Pancreas (tissue), 10 donors: ENCODE measurements at regions not wholly inside any gene's neighbourhood (a gene's known extent, or its start where the extent isn't known, plus 50 kb on each side); places are given as distances from the start of the nearest gene placed in this dataset.
"Not testable (repeated sequence)": the region's sequence is repeated elsewhere in the genome, so short reads cannot be mapped to it uniquely, and the experiment has no call there.

Source experiments
- ATAC-seq, 4 donors: fragments of 200-7000 bp; cut with Tn5 transposase; one replicate each; pipeline versions ENCODE4 v1.8.0 to v1.9.1; 2020; ENCODE audit warnings: mild to moderate bottlenecking in 4 of 4, moderate library complexity in 4 of 4
- DNase-seq, 6 donors: peaks; one replicate each; pipeline ENCODE4 v3.0.0-alpha.2; 2020
- FAIRE-seq: peaks from 2 replicates; lab custom pipeline; 2012; peaks lifted over from hg19 to GRCh38; lab: Jason Lieb, UNC
- H3K27ac ChIP-seq, 4 donors: fragments of 200-600 bp; sonication (generic); 1 replicate in 3 of 4; 2 replicates in 1 of 4; pipeline versions ENCODE4 v1.5.0 to v1.8.0; 2020
- H3K27me3 ChIP-seq, 4 donors: fragments of 200-600 bp; one replicate each; pipeline ENCODE4 v1.8.0; 2021
- H3K36me3 ChIP-seq, 3 donors: fragments of 200-600 bp; sonication (generic) in 1 of 3; one replicate each; pipeline versions ENCODE4 v1.5.0 to v1.8.0; 2020 to 2021
- H3K4me1 ChIP-seq, 3 donors: fragments of 200-600 bp; one replicate each; pipeline ENCODE4 v1.8.0; 2021
- H3K4me3 ChIP-seq, 4 donors: fragments of 200-600 bp; sonication (generic) in 2 of 4; one replicate each; pipeline versions ENCODE4 v1.5.0 to v1.8.0; 2020 to 2021
- H3K9me3 ChIP-seq, 4 donors: fragments of 200-600 bp; one replicate each; pipeline ENCODE4 v1.8.0; 2021
- WGBS, 2 donors: extraction: QIAGEN DNeasy Blood & Tissue Kit; methylation state at CpG; one replicate each; pipeline ENCODE4 v1.1.7; 2013; 5-methylcytosine and 5-hydroxymethylcytosine counted together
- intact Hi-C, 3 donors: fragments of 100-400 bp; cut with DNase I; formaldehyde crosslinking; loops; one replicate each; pipeline versions ENCODE4 v1.11.1 to v1.14.2; 2022
- TF ChIP-seq, protein P1 (sequence below), 4 donors: fragments of 200-600 bp; sonication (generic) in 3 of 4; IDR thresholded peaks; one replicate each; pipeline versions ENCODE4 v1.5.0 to v1.8.0; 2021; ENCODE audit warnings: antibody characterized with exemption in 4 of 4
- donor health status: healthy with polysubstance abuse.
- donor health status: DM: no; HTN: no; CAD: no; lungs with moderate emphysema.
- donor health status: DM: no; HTN: no; CAD: no.
- donor health status: control.
- donor health status: control.
- donor health status: Bipolar disorder and iron deficiency.
- donor health status: DM: yes; HTN: yes; CAD: no.
- donor health status: DM: no; HTN: no; CAD: no.
- donor health status: DM: no; HTN: no; CAD: no.
- donor health status: DM: yes; HTN: yes; CAD: no.

DNA sequence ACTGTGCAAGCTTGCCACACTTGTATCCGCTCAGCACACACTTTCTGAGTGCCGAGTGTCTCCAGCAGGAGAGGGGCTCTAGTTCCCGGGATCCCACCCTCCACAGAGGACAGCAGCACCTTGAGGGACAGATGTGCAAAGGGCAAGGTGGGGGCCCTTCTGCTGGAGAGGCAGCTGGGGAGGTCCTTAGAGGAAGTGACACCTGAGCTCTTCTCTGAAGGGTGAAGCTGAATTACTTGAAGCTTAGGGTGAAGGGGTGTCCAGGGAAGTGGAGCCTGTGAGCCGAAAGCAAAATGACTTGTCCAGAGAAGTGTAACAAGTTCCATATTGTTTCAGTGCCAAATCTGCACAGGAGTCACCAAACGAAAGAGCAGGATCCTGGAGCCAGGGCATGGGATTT, 136.3 kb upstream of the DUSP22 start:
- DNase-seq (no peak), FAIRE-seq (no peak), ATAC-seq (no peak)
- no peaks in the 10 kb centered on the region for H3K4me1 ChIP-seq
- 61 to 68% methylated on average over 5 of the region's 5 CpGs for WGBS, 2 donors
- H3K4me3 ChIP-seq = no peak overlapping the region
- H3K27ac ChIP-seq = no peak overlapping the region
- TF ChIP-seq, protein P1, sequence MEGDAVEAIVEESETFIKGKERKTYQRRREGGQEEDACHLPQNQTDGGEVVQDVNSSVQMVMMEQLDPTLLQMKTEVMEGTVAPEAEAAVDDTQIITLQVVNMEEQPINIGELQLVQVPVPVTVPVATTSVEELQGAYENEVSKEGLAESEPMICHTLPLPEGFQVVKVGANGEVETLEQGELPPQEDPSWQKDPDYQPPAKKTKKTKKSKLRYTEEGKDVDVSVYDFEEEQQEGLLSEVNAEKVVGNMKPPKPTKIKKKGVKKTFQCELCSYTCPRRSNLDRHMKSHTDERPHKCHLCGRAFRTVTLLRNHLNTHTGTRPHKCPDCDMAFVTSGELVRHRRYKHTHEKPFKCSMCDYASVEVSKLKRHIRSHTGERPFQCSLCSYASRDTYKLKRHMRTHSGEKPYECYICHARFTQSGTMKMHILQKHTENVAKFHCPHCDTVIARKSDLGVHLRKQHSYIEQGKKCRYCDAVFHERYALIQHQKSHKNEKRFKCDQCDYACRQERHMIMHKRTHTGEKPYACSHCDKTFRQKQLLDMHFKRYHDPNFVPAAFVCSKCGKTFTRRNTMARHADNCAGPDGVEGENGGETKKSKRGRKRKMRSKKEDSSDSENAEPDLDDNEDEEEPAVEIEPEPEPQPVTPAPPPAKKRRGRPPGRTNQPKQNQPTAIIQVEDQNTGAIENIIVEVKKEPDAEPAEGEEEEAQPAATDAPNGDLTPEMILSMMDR (IDR thresholded peaks at IDR 0.05) = no peak
- no peaks in the 10 kb centered on the region for H3K36me3 ChIP-seq
- intact Hi-C loops = no loop called here
- no peaks in the 10 kb centered on the region for H3K27me3 ChIP-seq
- H3K9me3 ChIP-seq = no peaks in the 10 kb centered on the region

DNA sequence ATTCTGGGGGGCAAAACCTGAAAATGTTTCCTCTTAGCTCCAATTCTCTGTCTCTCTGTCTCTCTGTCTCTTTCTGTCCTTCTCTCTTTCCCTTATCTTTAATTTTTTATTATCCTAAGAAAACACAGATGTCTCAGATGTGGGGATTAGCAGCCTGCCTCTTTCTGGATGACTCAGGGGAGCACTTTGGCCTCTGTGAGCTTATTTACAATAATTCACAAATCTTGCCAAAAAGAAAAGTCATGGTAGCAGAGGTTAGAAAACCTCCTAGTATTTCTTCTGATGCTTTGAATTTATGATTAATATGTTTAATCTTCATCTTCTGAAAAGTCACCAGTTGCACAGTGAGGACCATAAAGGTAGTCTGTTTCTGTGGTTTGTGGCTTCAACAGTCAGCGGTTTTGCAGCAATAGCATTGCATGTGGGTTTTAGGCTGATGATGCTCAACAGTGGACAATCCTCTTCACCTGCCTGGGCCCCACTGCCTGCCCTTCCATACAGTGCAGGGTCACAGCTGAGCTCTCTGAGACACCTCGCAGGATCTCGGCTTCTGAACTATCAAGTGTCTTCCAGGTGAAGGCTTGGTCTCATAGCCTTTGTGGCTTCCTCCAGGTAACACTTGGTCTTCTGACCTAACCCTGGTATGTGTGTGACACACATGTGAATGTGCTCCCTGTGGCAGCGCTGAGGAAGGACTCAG, 135.7 kb upstream of the DUSP22 start:
- WGBS, 2 donors = 49 to 69% methylated on average over 4 of the region's 4 CpGs
- ATAC-seq, H3K36me3 ChIP-seq, H3K4me1 ChIP-seq, intact Hi-C loops, DNase-seq, H3K4me3 ChIP-seq, H3K27ac ChIP-seq, FAIRE-seq, H3K9me3 ChIP-seq, H3K27me3 ChIP-seq: not testable (repeated sequence)

DNA sequence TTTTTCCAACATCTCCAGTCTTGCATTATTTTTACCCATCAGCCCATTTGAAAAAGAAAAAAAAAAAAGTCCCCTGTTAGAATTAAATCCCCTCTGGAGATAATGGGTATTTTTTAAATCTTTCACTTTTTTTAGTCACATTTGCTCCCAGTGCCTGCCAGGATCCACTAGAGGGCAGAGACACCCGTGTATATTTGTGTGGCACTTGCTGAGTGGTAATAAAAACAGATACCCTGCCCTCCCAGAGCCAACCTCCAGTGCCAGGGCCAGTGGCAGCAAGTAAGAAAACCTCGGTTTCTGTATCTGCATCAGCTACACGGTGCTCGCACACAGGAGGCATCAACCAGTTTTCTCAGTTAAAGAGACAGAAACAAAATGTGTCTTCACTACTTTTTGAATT, 135.1 kb upstream of the DUSP22 start:
- H3K4me3 ChIP-seq, H3K36me3 ChIP-seq, H3K9me3 ChIP-seq, H3K27ac ChIP-seq, H3K4me1 ChIP-seq, DNase-seq, intact Hi-C loops, ATAC-seq, FAIRE-seq, H3K27me3 ChIP-seq: not testable (repeated sequence)
- 21 to 23% methylated on average over 4 of the region's 4 CpGs for WGBS, 2 donors

DNA sequence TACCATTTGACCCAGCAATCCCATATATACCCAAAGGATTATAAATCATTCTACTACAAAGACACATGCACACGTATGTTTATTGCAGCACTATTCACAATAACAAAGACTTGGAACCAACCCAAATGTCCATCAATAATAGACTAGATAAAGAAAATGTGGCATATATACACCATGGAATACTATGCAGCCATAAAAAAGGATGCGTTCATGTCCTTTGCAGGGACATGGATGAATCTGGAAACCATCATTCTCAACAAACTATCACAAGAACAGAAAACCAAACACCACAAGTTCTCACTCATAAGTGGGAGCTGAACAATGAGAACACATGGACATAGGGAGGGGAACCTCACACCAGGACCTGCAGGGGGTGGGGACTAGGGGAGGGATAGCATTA, 130.6 kb upstream of the DUSP22 start:
- H3K27ac ChIP-seq, H3K4me3 ChIP-seq, H3K27me3 ChIP-seq, intact Hi-C loops, H3K9me3 ChIP-seq, DNase-seq, H3K36me3 ChIP-seq, FAIRE-seq, ATAC-seq, H3K4me1 ChIP-seq: not testable (repeated sequence)
- WGBS, 2 donors = 50 to 52% methylated on average over 2 of the region's 2 CpGs

DNA sequence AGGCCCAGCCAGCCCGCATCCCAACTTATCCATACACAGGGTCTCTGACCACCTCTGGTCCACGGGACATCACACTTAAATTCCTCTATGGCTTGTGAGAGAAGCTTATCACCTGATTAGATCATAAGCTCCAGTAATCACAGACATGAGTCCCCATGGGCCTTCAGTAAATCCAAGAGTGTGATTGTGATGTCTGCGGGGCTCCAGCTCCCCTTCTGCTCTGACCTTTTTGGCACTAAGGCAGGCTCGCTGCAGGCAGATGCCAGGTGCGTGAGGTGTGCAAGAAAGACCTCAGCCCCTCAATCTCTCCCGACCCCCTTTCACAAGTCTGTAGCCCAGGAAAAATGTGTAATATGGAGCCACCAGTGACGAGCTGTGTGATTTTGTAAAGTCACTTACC, 127.6 kb upstream of the DUSP22 start:
- no peaks in the 10 kb centered on the region for H3K36me3 ChIP-seq
- H3K27me3 ChIP-seq = no peaks in the 10 kb centered on the region
- TF ChIP-seq, protein P1 (IDR thresholded peaks at IDR 0.05) = no peak
- intact Hi-C loops = no loop called here
- no peaks in the 10 kb centered on the region for H3K9me3 ChIP-seq
- DNase-seq = no peak
- ATAC-seq = no peak
- FAIRE-seq = no peak
- no peak overlapping the region for H3K4me3 ChIP-seq
- no peak overlapping the region for H3K27ac ChIP-seq
- no peaks in the 10 kb centered on the region for H3K4me1 ChIP-seq
- WGBS, 2 donors = 75 to 83% methylated on average over 7 of the region's 7 CpGs

DNA sequence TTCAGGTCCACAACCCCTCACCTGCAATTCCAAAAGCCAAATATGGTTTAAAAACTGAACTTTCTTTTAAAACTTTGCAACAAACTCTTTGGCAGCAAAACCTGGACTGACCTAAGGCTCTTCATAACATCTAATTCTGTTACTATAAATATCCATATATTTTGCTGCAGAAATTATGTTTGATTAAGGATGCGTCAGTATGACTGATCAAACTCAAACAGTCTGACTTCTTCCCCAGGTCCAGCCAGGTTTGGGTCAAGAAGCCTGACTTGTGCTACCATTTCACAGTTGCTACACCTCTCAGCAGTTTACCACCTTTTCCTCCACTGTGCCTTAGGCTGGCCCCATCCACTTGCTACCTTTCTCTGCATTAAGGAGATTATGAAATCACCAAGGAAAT, 127.0 kb upstream of the DUSP22 start:
- H3K4me3 ChIP-seq = no peak overlapping the region
- H3K4me1 ChIP-seq = no peaks in the 10 kb centered on the region
- no peaks in the 10 kb centered on the region for H3K27me3 ChIP-seq
- no peak for ATAC-seq
- 77 to 91% methylated on average over 1 of the region's 1 CpG for WGBS, 2 donors
- TF ChIP-seq, protein P1 (IDR thresholded peaks at IDR 0.05) = no peak
- H3K36me3 ChIP-seq = no peaks in the 10 kb centered on the region
- no peak overlapping the region for H3K27ac ChIP-seq
- no peaks in the 10 kb centered on the region for H3K9me3 ChIP-seq
- intact Hi-C loops = no loop called here
- no peak for FAIRE-seq
- no peak for DNase-seq
